Loucy (cell line): ENCODE measurements at regions not wholly inside any gene's neighbourhood (a gene's known extent, or its start where the extent isn't known, plus 50 kb on each side); places are given as distances from the start of the nearest gene placed in this dataset.

Experiments used
- EZH2phosphoT487 ChIP-seq: fragments of 200-600 bp; IDR thresholded peaks from 2 replicates; pipeline ENCODE4 v1.6.1; 2018; ENCODE audit warnings: antibody characterized with exemption, mild to moderate bottlenecking, moderate library complexity, borderline replicate concordance
- TF ChIP-seq, protein P1 (sequence below): fragments of 200-600 bp; sonication (generic); conservative IDR thresholded peaks from 2 replicates; pipeline ENCODE4 v1.5.1; 2014; ENCODE audit warnings: mild to moderate bottlenecking, antibody characterized with exemption, low read length

- no peak for TF ChIP-seq EZH2phosphoT487
- TF ChIP-seq, protein P1, sequence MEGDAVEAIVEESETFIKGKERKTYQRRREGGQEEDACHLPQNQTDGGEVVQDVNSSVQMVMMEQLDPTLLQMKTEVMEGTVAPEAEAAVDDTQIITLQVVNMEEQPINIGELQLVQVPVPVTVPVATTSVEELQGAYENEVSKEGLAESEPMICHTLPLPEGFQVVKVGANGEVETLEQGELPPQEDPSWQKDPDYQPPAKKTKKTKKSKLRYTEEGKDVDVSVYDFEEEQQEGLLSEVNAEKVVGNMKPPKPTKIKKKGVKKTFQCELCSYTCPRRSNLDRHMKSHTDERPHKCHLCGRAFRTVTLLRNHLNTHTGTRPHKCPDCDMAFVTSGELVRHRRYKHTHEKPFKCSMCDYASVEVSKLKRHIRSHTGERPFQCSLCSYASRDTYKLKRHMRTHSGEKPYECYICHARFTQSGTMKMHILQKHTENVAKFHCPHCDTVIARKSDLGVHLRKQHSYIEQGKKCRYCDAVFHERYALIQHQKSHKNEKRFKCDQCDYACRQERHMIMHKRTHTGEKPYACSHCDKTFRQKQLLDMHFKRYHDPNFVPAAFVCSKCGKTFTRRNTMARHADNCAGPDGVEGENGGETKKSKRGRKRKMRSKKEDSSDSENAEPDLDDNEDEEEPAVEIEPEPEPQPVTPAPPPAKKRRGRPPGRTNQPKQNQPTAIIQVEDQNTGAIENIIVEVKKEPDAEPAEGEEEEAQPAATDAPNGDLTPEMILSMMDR = no peak
Measured at GRCh38 chr1:191405417-191405816, 752.8 kb upstream of the RGS18 start.
